HG03045 (cell line): ENCODE measurements at regions not wholly inside any gene's neighbourhood (a gene's known extent, or its start where the extent isn't known, plus 50 kb on each side); places are given as distances from the start of the nearest gene placed in this dataset.
"Not testable (repeated sequence)": the region's sequence is repeated elsewhere in the genome, so short reads cannot be mapped to it uniquely, and the experiment has no call there.

Experiments
- ATAC-seq: cut with Tn5 transposase; IDR thresholded peaks from one replicate; pipeline ENCODE4 v1.9.1; 2021; ENCODE audit warnings: mild to moderate bottlenecking, moderate library complexity; ENCODE audit not compliant: unreplicated experiment

DNA sequence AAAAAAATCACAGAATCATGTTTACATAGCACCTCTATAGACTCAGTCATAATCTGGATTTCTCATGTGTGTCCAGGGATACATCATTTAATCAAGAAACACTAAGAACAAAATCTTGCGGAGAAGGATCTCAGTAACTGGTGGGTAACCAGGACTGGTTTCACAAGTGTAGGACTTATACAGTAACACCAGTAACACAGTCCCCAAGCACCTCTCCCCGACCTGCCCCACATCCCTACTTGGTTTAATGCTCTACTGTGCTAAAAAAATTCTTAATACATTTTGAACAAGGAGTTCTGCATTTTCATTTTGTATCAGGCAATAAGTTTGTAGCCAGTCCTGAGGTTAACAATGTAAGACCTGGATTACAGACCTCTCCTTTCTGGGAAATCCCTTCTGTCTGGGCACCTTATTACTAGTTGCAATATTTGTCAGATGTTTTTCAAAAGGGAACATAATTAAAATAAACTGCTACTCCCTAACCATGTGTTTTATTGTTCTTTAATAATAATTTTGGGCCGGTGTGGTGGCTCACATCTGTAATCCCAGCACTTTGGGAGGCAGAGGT lies 57.6 kb upstream of the BBX start:
- peak; percentile 46 for ATAC-seq

DNA sequence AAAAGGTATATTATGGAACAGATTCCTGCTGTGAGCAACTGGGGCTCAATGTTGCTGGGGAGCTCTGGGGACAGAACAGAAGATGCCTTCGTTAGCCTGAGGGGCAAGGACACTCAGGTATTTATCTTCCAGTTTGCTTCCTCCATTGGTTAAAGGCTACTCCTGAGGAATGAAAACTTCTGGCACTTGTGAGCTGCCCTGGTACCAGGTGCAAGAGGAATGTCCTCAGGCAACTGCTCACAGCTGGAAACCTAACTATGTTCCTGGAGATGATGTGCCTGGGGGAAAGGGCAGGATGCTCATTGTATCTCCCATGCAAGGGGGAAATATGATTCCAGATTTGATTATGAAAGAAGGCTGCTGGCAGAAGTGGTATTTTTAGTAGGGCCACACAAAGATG lies 54.0 kb upstream of the BBX start:
- ATAC-seq, result no peak

DNA sequence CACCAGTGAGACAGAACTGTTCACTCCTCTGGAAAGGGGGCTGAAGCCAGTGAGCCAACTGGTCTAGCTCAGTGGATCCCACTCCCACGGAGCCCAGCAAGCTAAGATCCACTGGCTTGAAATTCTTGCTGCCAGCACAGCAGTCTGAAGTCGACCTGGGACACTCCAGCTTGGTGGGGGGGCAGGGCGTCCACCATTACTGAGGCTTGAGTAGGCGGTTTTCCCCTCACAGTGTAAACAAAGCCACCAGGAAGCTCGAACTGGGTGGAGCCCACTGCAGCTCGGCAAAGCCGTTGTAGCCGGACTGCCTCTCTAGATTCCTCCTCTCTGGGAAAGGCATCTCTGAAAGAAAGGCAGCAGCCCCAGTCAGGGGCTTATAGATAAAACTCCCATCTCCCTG lies 52.3 kb upstream of the BBX start:
- not testable (repeated sequence) for ATAC-seq
